ENCODE measurements at regions not wholly inside any gene's neighbourhood (a gene's known extent, or its start where the extent isn't known, plus 50 kb on each side); places are given as distances from the start of the nearest gene placed in this dataset.

- POLR2A ChIA-PET: no interaction called here
- CTCF ChIA-PET: interaction anchor here (0.9 to 2.0 kb wide), 7 partner anchors 217 to 777 kb away, joined by 3 to 20 read pairs (median 5); partner anchors contain the start of gene RAP2C
- Histone ChIP-seq H3K9me2 (ENCODE audit: insufficient read depth) (no peaks in the 10 kb centered on the region), H3K4me1 (ENCODE audit: control insufficient read depth in 1 of 2, insufficient read depth in 2 of 2, low read length in 2 of 2) (no peaks in the 10 kb centered on the region), H3K79me2 (ENCODE audit: insufficient read depth, low read length) (no peaks in the 10 kb centered on the region), H3K4me3 (replicated peaks in 1 of 2; ENCODE audit: low read depth in 1 of 2, low read length in 2 of 2) (no peak overlapping the region), H4K20me1 (ENCODE audit: insufficient read depth) (no peaks in the 10 kb centered on the region), H3K27me3 (ENCODE audit: insufficient read depth, low read length) (no peaks in the 10 kb centered on the region), H3K4me2 (ENCODE audit: low read length) (no peak overlapping the region), H3K27ac (ENCODE audit: low read depth, low read length) (no peak overlapping the region), H3K9ac (ENCODE audit: low read length) (no peak overlapping the region), H2AFZ (ENCODE audit: low read depth, low read length, poor library complexity, severe bottlenecking) (no peak overlapping the region), H3K36me3 (ENCODE audit: control insufficient read depth in 1 of 2, insufficient read depth in 2 of 2, low read length in 2 of 2) (no peaks in the 10 kb centered on the region), H3K9me3 (ENCODE audit: control insufficient read depth in 1 of 2, insufficient read depth in 1 of 2, low read depth in 1 of 2, low read length in 2 of 2) (no peaks in the 10 kb centered on the region)
- ATAC-seq: no peak
- RAD21 ChIA-PET (ENCODE audit: low non-redundant PET in 1 of 2, low total read pairs in 2 of 2, uncharacterized antibody in 2 of 2, unreplicated experiment in 2 of 2): interaction anchor here in 1 of 2 experiments (0.7 to 1.0 kb wide), 2 partner anchors 13 to 761 kb away, joined by 3 read pairs; no protein-coding TSS in a partner anchor
- no peak for DNase-seq (ENCODE audit: low read depth, low spot score)
- TF ChIP-seq CTCF (IDR thresholded peaks at IDR 0.05 in 2 of 3, conservative IDR thresholded peaks at IDR 0.05 in 1 of 3; ENCODE audit: borderline replicate concordance in 1 of 3, insufficient read depth in 1 of 3, low read depth in 2 of 3, low read length in 2 of 3) (peak in 1 of 3 experiments; percentile 41; a peak in 2 of 6 replicates), POLR2AphosphoS5 (IDR thresholded peaks at IDR 0.05; ENCODE audit: low read depth, low read length) (no peak), RAD21 (IDR thresholded peaks at IDR 0.05; ENCODE audit: low read depth) (peak; percentile 55)
- intact Hi-C loops (cut with micrococcal nuclease): loop anchor here (1.0 kb wide), 1 partner anchor 761 kb away; no protein-coding TSS in a partner anchor
- no TSS peak for BruUV-seq (replicated peaks)
Measured at GRCh38 chrX:131854581-131854980, 168.5 kb upstream of the STK26 start.

- no TSS peak for BruUV-seq (replicated peaks)
- Histone ChIP-seq H3K4me3 (replicated peaks in 1 of 2; ENCODE audit: low read depth in 1 of 2, low read length in 2 of 2) (no peak overlapping the region), H3K9me2 (ENCODE audit: insufficient read depth) (no peaks in the 10 kb centered on the region), H2AFZ (ENCODE audit: low read depth, low read length, poor library complexity, severe bottlenecking) (no peak overlapping the region), H3K36me3 (ENCODE audit: control insufficient read depth in 1 of 2, insufficient read depth in 2 of 2, low read length in 2 of 2) (no peaks in the 10 kb centered on the region), H3K79me2 (ENCODE audit: insufficient read depth, low read length) (no peaks in the 10 kb centered on the region), H3K27me3 (ENCODE audit: insufficient read depth, low read length) (no peaks in the 10 kb centered on the region), H3K4me1 (ENCODE audit: control insufficient read depth in 1 of 2, insufficient read depth in 2 of 2, low read length in 2 of 2) (no peaks in the 10 kb centered on the region), H3K4me2 (ENCODE audit: low read length) (no peak overlapping the region), H3K27ac (ENCODE audit: low read depth, low read length) (no peak overlapping the region), H3K9me3 (ENCODE audit: control insufficient read depth in 1 of 2, insufficient read depth in 1 of 2, low read depth in 1 of 2, low read length in 2 of 2) (no peaks in the 10 kb centered on the region), H4K20me1 (ENCODE audit: insufficient read depth) (no peaks in the 10 kb centered on the region), H3K9ac (ENCODE audit: low read length) (no peak overlapping the region)
- ATAC-seq (no peak), DNase-seq (ENCODE audit: low read depth, low spot score) (no peak)
- ChIA-PET POLR2A (no interaction called here), RAD21 (ENCODE audit: low non-redundant PET in 1 of 2, low total read pairs in 2 of 2, uncharacterized antibody in 2 of 2, unreplicated experiment in 2 of 2) (no interaction called here), CTCF (no interaction called here)
- intact Hi-C loops (cut with micrococcal nuclease): no loop called here
- TF ChIP-seq EGR1 (IDR thresholded peaks at IDR 0.05; ENCODE audit: low read depth): no peak
- TF ChIP-seq ZBTB33 (IDR thresholded peaks at IDR 0.05; ENCODE audit: extremely low read depth, insufficient replicate concordance, low read length): no peak
- no peak for TF ChIP-seq MAX (IDR thresholded peaks at IDR 0.05)
- TF ChIP-seq POLR2A (IDR thresholded peaks at IDR 0.05; ENCODE audit: borderline replicate concordance, extremely low read depth, insufficient read depth, insufficient read length): no peak
- no peak for TF ChIP-seq JUND (IDR thresholded peaks at IDR 0.05)
- TF ChIP-seq EZH2 (IDR thresholded peaks at IDR 0.05): no peak
- TF ChIP-seq RAD21 (IDR thresholded peaks at IDR 0.05; ENCODE audit: low read depth): no peak
- no peak for TF ChIP-seq CTCF (IDR thresholded peaks at IDR 0.05 in 2 of 3, conservative IDR thresholded peaks at IDR 0.05 in 1 of 3; ENCODE audit: borderline replicate concordance in 1 of 3, insufficient read depth in 1 of 3, low read depth in 2 of 3, low read length in 2 of 3)
- no peak for TF ChIP-seq SP1 (IDR thresholded peaks at IDR 0.05; ENCODE audit: low read depth)
- no peak for TF ChIP-seq SIN3A (IDR thresholded peaks at IDR 0.05; ENCODE audit: low read depth)
- no peak for TF ChIP-seq CEBPB (IDR thresholded peaks at IDR 0.05; ENCODE audit: low read depth)
Measured at GRCh38 chrX:131861088-131861787, 161.9 kb upstream of the STK26 start.
